ENCODE measurements at regions not wholly inside any gene's neighbourhood (a gene's known extent, or its start where the extent isn't known, plus 50 kb on each side); places are given as distances from the start of the nearest gene placed in this dataset.

DNA sequence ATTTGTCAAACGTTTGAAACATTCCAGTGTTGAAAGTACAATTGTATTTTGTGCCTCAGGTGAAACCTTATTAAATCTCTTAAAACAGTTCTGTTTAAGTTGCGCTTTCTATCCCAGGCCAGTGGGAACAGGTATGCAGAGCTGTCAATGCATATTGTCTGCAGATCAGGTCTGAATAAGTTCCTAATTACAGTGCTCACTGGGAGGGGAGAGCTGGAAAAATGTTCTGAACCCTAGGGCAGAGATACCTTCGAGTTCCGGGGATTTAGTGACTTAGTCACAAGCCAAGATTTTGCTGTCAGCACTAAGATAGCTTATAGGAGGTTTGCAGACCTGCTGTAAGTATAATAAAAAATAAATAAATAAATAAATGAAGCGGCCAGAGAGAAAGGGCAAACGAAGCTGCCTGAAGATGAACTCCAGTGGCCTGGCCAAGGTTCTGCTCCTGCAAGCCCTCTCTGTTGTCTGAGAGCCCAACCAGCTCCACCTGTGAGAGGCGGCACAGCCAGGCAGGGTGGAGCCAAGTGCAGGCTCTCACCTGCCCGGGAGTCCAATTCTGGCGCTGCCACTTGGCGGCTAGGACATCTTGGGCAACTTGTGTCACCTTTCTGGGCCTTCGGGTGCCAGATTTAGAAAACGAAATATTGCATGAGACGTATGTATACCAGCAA is 97.9 kb upstream of the SLC7A1 start:
- TF ChIP-seq EZH2 (IDR thresholded peaks at IDR 0.05; ENCODE audit: insufficient read depth, low read length): no peak
- TF ChIP-seq, protein P1, sequence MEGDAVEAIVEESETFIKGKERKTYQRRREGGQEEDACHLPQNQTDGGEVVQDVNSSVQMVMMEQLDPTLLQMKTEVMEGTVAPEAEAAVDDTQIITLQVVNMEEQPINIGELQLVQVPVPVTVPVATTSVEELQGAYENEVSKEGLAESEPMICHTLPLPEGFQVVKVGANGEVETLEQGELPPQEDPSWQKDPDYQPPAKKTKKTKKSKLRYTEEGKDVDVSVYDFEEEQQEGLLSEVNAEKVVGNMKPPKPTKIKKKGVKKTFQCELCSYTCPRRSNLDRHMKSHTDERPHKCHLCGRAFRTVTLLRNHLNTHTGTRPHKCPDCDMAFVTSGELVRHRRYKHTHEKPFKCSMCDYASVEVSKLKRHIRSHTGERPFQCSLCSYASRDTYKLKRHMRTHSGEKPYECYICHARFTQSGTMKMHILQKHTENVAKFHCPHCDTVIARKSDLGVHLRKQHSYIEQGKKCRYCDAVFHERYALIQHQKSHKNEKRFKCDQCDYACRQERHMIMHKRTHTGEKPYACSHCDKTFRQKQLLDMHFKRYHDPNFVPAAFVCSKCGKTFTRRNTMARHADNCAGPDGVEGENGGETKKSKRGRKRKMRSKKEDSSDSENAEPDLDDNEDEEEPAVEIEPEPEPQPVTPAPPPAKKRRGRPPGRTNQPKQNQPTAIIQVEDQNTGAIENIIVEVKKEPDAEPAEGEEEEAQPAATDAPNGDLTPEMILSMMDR (IDR thresholded peaks at IDR 0.05; ENCODE audit: insufficient read depth, low read depth, low read length): no peak

Data from astrocyte (in vitro differentiated cells and primary cell).